ENCODE measurements at regions not wholly inside any gene's neighbourhood (a gene's known extent, or its start where the extent isn't known, plus 50 kb on each side); places are given as distances from the start of the nearest gene placed in this dataset.

- Histone ChIP-seq H3K4me3 (ENCODE audit: low read length) (no peak overlapping the region), H3K36me3 (ENCODE audit: control insufficient read depth, low read depth, low read length) (no peaks in the 10 kb centered on the region), H3K4me1 (ENCODE audit: control insufficient read depth, low read depth, low read length) (peaks cover 4% of the 10 kb centered on the region), H3K27me3 (ENCODE audit: control insufficient read depth, insufficient read depth, low read length) (no peaks in the 10 kb centered on the region), H3K9me3 (ENCODE audit: control insufficient read depth, low read depth, low read length) (no peaks in the 10 kb centered on the region), H3K9ac (ENCODE audit: low read length) (no peak overlapping the region), H3K27ac (ENCODE audit: low read length) (no peak overlapping the region)
These were observed 241.8 kb upstream of the PREP start for GRCh38 chr6:105644691-105645090.

- H3K9ac ChIP-seq (ENCODE audit: low read length), result no peak overlapping the region
- H3K4me3 ChIP-seq (ENCODE audit: low read length), result no peak overlapping the region
- no peaks in the 10 kb centered on the region for H3K27me3 ChIP-seq (ENCODE audit: control insufficient read depth, insufficient read depth, low read length)
- H3K27ac ChIP-seq (ENCODE audit: low read length), result no peak overlapping the region
- peaks cover 4% of the 10 kb centered on the region for H3K4me1 ChIP-seq (ENCODE audit: control insufficient read depth, low read depth, low read length)
- no peaks in the 10 kb centered on the region for H3K9me3 ChIP-seq (ENCODE audit: control insufficient read depth, low read depth, low read length)
- H3K36me3 ChIP-seq (ENCODE audit: control insufficient read depth, low read depth, low read length), result no peaks in the 10 kb centered on the region
These were observed 241.2 kb upstream of the PREP start for GRCh38 chr6:105644073-105644489.

- Histone ChIP-seq H3K9ac (ENCODE audit: low read length) (no peak overlapping the region), H3K27me3 (ENCODE audit: control insufficient read depth, insufficient read depth, low read length) (no peaks in the 10 kb centered on the region), H3K4me1 (ENCODE audit: control insufficient read depth, low read depth, low read length) (no peaks in the 10 kb centered on the region), H3K36me3 (ENCODE audit: control insufficient read depth, low read depth, low read length) (no peaks in the 10 kb centered on the region), H3K27ac (ENCODE audit: low read length) (no peak overlapping the region), H3K9me3 (ENCODE audit: control insufficient read depth, low read depth, low read length) (no peaks in the 10 kb centered on the region), H3K4me3 (ENCODE audit: low read length) (no peak overlapping the region)
These were observed 239.8 kb upstream of the PREP start for GRCh38 chr6:105642708-105643107.

DNA sequence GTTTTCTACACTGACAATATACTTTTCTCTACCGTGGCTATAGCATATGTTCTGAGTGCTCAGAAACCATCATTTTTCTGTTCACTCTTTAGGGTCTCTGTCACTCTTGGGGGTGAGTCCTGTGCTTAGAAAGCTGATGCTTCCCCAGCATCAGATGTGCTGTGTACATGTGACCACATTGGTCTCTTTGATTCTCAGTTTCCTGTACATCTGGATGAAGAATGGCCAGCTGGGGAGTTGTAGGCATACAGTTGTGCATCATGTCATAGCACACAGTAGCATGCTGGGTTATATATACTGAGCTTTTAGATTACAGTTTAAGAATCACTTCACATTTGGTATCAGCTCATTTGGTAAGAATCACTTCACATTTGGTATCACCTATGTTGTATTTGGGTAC lies 238.6 kb upstream of the PREP start:
- H3K27ac ChIP-seq (ENCODE audit: low read length), result no peak overlapping the region
- H3K4me1 ChIP-seq (ENCODE audit: control insufficient read depth, low read depth, low read length), result no peaks in the 10 kb centered on the region
- H3K36me3 ChIP-seq (ENCODE audit: control insufficient read depth, low read depth, low read length), result no peaks in the 10 kb centered on the region
- H3K4me3 ChIP-seq (ENCODE audit: low read length), result no peak overlapping the region
- no peaks in the 10 kb centered on the region for H3K9me3 ChIP-seq (ENCODE audit: control insufficient read depth, low read depth, low read length)
- H3K9ac ChIP-seq (ENCODE audit: low read length), result no peak overlapping the region
- no peaks in the 10 kb centered on the region for H3K27me3 ChIP-seq (ENCODE audit: control insufficient read depth, insufficient read depth, low read length)

GRCh38 chr6:105639124-105639523 lies 236.2 kb upstream of the PREP start:
- no peaks in the 10 kb centered on the region for H3K27me3 ChIP-seq (ENCODE audit: control insufficient read depth, insufficient read depth, low read length)
- no peaks in the 10 kb centered on the region for H3K9me3 ChIP-seq (ENCODE audit: control insufficient read depth, low read depth, low read length)
- no peak overlapping the region for H3K27ac ChIP-seq (ENCODE audit: low read length)
- H3K4me3 ChIP-seq (ENCODE audit: low read length), result no peak overlapping the region
- no peak overlapping the region for H3K9ac ChIP-seq (ENCODE audit: low read length)
- H3K4me1 ChIP-seq (ENCODE audit: control insufficient read depth, low read depth, low read length), result no peaks in the 10 kb centered on the region
- no peaks in the 10 kb centered on the region for H3K36me3 ChIP-seq (ENCODE audit: control insufficient read depth, low read depth, low read length)

- no peaks in the 10 kb centered on the region for H3K4me1 ChIP-seq (ENCODE audit: control insufficient read depth, low read depth, low read length)
- H3K27me3 ChIP-seq (ENCODE audit: control insufficient read depth, insufficient read depth, low read length), result no peaks in the 10 kb centered on the region
- no peak overlapping the region for H3K9ac ChIP-seq (ENCODE audit: low read length)
- no peaks in the 10 kb centered on the region for H3K36me3 ChIP-seq (ENCODE audit: control insufficient read depth, low read depth, low read length)
- no peaks in the 10 kb centered on the region for H3K9me3 ChIP-seq (ENCODE audit: control insufficient read depth, low read depth, low read length)
- no peak overlapping the region for H3K4me3 ChIP-seq (ENCODE audit: low read length)
- no peak overlapping the region for H3K27ac ChIP-seq (ENCODE audit: low read length)
These were observed 230.9 kb upstream of the PREP start for GRCh38 chr6:105633814-105634213.

GRCh38 chr6:105628156-105628860 lies 225.4 kb upstream of the PREP start:
- Histone ChIP-seq H3K4me3 (ENCODE audit: low read length) (no peak overlapping the region), H3K36me3 (ENCODE audit: control insufficient read depth, low read depth, low read length) (no peaks in the 10 kb centered on the region), H3K9me3 (ENCODE audit: control insufficient read depth, low read depth, low read length) (no peaks in the 10 kb centered on the region), H3K4me1 (ENCODE audit: control insufficient read depth, low read depth, low read length) (no peaks in the 10 kb centered on the region), H3K27me3 (ENCODE audit: control insufficient read depth, insufficient read depth, low read length) (no peaks in the 10 kb centered on the region), H3K27ac (ENCODE audit: low read length) (no peak overlapping the region), H3K9ac (ENCODE audit: low read length) (no peak overlapping the region)

DNA sequence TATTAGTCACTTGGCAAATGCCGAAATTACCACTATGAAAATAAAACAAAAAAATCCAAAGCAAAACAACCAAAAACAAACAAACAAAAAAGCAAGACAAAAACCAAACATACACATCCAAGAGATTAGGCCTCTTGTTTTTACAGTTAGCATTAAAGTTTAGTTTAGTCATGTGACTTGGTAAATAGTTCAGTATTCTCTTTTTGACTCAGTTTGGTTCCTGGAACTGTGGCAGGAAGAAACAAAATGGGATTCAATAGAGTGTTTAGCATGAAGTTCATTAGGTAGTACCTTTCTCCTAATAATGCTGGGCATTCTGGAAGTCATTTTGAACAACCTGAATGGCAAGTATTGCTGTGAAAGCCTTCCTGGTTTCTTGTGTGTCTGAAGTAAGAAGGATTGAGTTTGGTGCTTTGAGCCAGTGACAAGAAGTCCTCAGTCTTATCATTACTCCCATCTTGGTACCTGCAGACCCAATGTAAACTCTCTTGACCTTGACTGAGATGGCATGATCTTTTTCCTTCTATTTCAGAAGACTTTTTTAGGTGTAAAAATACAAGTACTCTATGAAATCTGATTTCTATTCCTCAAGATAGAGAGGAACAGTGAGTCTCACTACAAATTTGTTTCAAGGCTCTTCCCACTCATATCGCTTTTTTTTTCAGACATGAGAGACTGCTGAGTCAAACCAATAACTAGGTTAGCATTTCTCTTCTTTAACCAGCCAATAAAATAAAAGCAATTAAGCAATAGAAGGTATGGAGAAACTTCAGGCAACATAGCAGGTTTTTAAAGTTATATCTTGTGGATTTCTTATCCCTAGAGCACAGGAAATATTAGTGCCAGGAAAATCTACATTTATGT lies 223.6 kb upstream of the PREP start:
- Histone ChIP-seq H3K9me3 (ENCODE audit: control insufficient read depth, low read depth, low read length) (no peaks in the 10 kb centered on the region), H3K27me3 (ENCODE audit: control insufficient read depth, insufficient read depth, low read length) (no peaks in the 10 kb centered on the region), H3K27ac (ENCODE audit: low read length) (no peak overlapping the region), H3K36me3 (ENCODE audit: control insufficient read depth, low read depth, low read length) (no peaks in the 10 kb centered on the region), H3K9ac (ENCODE audit: low read length) (no peak overlapping the region), H3K4me1 (ENCODE audit: control insufficient read depth, low read depth, low read length) (no peaks in the 10 kb centered on the region), H3K4me3 (ENCODE audit: low read length) (no peak overlapping the region)

- Histone ChIP-seq H3K27me3 (ENCODE audit: control insufficient read depth, insufficient read depth, low read length) (no peaks in the 10 kb centered on the region), H3K4me3 (ENCODE audit: low read length) (no peak overlapping the region), H3K27ac (ENCODE audit: low read length) (no peak overlapping the region), H3K4me1 (ENCODE audit: control insufficient read depth, low read depth, low read length) (no peaks in the 10 kb centered on the region), H3K9me3 (ENCODE audit: control insufficient read depth, low read depth, low read length) (no peaks in the 10 kb centered on the region), H3K9ac (ENCODE audit: low read length) (no peak overlapping the region), H3K36me3 (ENCODE audit: control insufficient read depth, low read depth, low read length) (no peaks in the 10 kb centered on the region)
These were observed 221.1 kb upstream of the PREP start for GRCh38 chr6:105624021-105624420.

- Histone ChIP-seq H3K27me3 (ENCODE audit: control insufficient read depth, insufficient read depth, low read length) (no peaks in the 10 kb centered on the region), H3K4me1 (ENCODE audit: control insufficient read depth, low read depth, low read length) (no peaks in the 10 kb centered on the region), H3K36me3 (ENCODE audit: control insufficient read depth, low read depth, low read length) (no peaks in the 10 kb centered on the region), H3K27ac (ENCODE audit: low read length) (no peak overlapping the region), H3K9me3 (ENCODE audit: control insufficient read depth, low read depth, low read length) (no peaks in the 10 kb centered on the region), H3K9ac (ENCODE audit: low read length) (no peak overlapping the region), H3K4me3 (ENCODE audit: low read length) (no peak overlapping the region)
These were observed 219.3 kb upstream of the PREP start for GRCh38 chr6:105622226-105622625.

- Histone ChIP-seq H3K4me3 (ENCODE audit: low read length) (no peak overlapping the region), H3K27ac (ENCODE audit: low read length) (no peak overlapping the region), H3K4me1 (ENCODE audit: control insufficient read depth, low read depth, low read length) (no peaks in the 10 kb centered on the region)
These were observed 218.8 kb upstream of the PREP start for GRCh38 chr6:105621564-105622175.

More at GRCh38 chr6:105621564-105622175, 218.8 kb upstream of the PREP start:
- no peaks in the 10 kb centered on the region for H3K36me3 ChIP-seq (ENCODE audit: control insufficient read depth, low read depth, low read length)
- H3K9ac ChIP-seq (ENCODE audit: low read length), result no peak overlapping the region
- H3K27me3 ChIP-seq (ENCODE audit: control insufficient read depth, insufficient read depth, low read length), result no peaks in the 10 kb centered on the region
- no peaks in the 10 kb centered on the region for H3K9me3 ChIP-seq (ENCODE audit: control insufficient read depth, low read depth, low read length)
